Peyer's patch (tissue), 4 donors: ENCODE measurements at regions not wholly inside any gene's neighbourhood (a gene's known extent, or its start where the extent isn't known, plus 50 kb on each side); places are given as distances from the start of the nearest gene placed in this dataset.

Source experiments
- POLR2A ChIP-seq, 2 donors: fragments of 450-650 bp; IDR thresholded peaks; one replicate each; pipeline ENCODE4 v1.5.1; 2017; ENCODE audit warnings: antibody characterized with exemption in 2 of 2, mild to moderate bottlenecking in 2 of 2, moderate library complexity in 2 of 2
- TF ChIP-seq, protein P1 (sequence below), 6 experiments: fragments of 450-650 bp in 4 of 6; fragments of 200-600 bp in 2 of 6; sonication (generic) in 1 of 6; IDR thresholded peaks; one replicate each; pipeline ENCODE4 v1.5.1; 2017 to 2019; ENCODE audit warnings: antibody characterized with exemption in 6 of 6, mild to moderate bottlenecking in 3 of 6, moderate library complexity in 1 of 6

DNA sequence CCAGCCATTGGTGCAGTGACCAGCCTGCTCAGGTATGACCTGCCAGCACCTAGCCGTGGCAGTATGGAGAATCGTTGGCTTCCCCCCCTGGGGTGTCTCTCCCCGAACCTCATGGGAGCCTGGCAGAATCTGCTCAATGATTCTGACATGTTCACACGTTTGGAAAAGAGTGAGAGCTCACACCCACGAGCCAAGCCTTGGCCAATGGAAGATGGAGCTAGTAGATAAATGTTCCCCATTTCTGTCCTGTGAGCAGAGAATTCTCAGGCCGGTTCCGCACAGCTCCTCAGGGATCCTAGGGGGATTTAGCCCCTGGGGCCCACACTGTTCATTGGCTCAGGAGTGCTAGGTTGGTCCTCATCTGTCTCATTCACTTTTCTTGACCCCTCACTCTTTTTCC lies 128.4 kb downstream of the RCN1 start:
- TF ChIP-seq, protein P1, sequence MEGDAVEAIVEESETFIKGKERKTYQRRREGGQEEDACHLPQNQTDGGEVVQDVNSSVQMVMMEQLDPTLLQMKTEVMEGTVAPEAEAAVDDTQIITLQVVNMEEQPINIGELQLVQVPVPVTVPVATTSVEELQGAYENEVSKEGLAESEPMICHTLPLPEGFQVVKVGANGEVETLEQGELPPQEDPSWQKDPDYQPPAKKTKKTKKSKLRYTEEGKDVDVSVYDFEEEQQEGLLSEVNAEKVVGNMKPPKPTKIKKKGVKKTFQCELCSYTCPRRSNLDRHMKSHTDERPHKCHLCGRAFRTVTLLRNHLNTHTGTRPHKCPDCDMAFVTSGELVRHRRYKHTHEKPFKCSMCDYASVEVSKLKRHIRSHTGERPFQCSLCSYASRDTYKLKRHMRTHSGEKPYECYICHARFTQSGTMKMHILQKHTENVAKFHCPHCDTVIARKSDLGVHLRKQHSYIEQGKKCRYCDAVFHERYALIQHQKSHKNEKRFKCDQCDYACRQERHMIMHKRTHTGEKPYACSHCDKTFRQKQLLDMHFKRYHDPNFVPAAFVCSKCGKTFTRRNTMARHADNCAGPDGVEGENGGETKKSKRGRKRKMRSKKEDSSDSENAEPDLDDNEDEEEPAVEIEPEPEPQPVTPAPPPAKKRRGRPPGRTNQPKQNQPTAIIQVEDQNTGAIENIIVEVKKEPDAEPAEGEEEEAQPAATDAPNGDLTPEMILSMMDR (IDR thresholded peaks at IDR 0.05): no peak
- TF ChIP-seq POLR2A (IDR thresholded peaks at IDR 0.05): no peak
